Liver (tissue), 8 donors: ENCODE measurements at regions not wholly inside any gene's neighbourhood (a gene's known extent, or its start where the extent isn't known, plus 50 kb on each side); places are given as distances from the start of the nearest gene placed in this dataset.

Experiments
- DNase-seq: peaks from one replicate; pipeline ENCODE4 v3.0.0-alpha.2; 2017; ENCODE audit warnings: low spot score
- H3K27ac ChIP-seq, 2 donors: one replicate each; pipeline ENCODE4 v1.7.0; 2013; ENCODE audit warnings: inconsistent platforms in 2 of 2, low read length in 2 of 2, control low read depth in 1 of 2, low read depth in 1 of 2, mild to moderate bottlenecking in 1 of 2
- H3K27me3 ChIP-seq, 4 donors: one replicate each; pipeline versions ENCODE4 v1.6.1 to v1.7.0; 2013; ENCODE audit warnings: low read length in 3 of 4, inconsistent platforms in 1 of 4, mild to moderate bottlenecking in 1 of 4, moderate library complexity in 1 of 4; ENCODE audit not compliant: control insufficient read depth in 4 of 4, insufficient read depth in 4 of 4
- H3K36me3 ChIP-seq, 4 donors: one replicate each; pipeline versions ENCODE4 v1.6.1 to v1.7.0; 2013; ENCODE audit warnings: low read length in 3 of 4, mild to moderate bottlenecking in 3 of 4, low read depth in 1 of 4, moderate library complexity in 1 of 4; ENCODE audit not compliant: control insufficient read depth in 4 of 4, insufficient read depth in 3 of 4
- H3K4me1 ChIP-seq, 4 donors: one replicate each; pipeline versions ENCODE4 v1.6.1 to v1.7.0; 2013; ENCODE audit warnings: low read length in 3 of 4, mild to moderate bottlenecking in 3 of 4, moderate library complexity in 1 of 4; ENCODE audit not compliant: control insufficient read depth in 4 of 4, insufficient read depth in 4 of 4
- H3K4me3 ChIP-seq, 3 donors: one replicate each; pipeline versions ENCODE4 v1.6.1 to v1.7.0; 2013; ENCODE audit warnings: low read length in 3 of 3, control low read depth in 1 of 3, low read depth in 1 of 3, mild to moderate bottlenecking in 1 of 3
- H3K9ac ChIP-seq, 2 donors: one replicate each; pipeline ENCODE4 v1.7.0; 2013; ENCODE audit warnings: low read length in 2 of 2, mild to moderate bottlenecking in 2 of 2, moderate library complexity in 2 of 2, control low read depth in 1 of 2, low read depth in 1 of 2
- H3K9me3 ChIP-seq, 4 donors: one replicate each; pipeline versions ENCODE4 v1.6.1 to v1.7.0; 2013; ENCODE audit warnings: low read length in 3 of 4; ENCODE audit not compliant: control insufficient read depth in 4 of 4
- CTCF ChIP-seq: fragments of 150-350 bp; IDR thresholded peaks from 2 replicates; pipeline ENCODE4 v1.5.1; 2017; ENCODE audit warnings: improper control_type of control experiment, low read depth, low read length; ENCODE audit not compliant: missing input control
- EGR1 ChIP-seq, 2 donors: IDR thresholded peaks; 2 replicates each; pipeline ENCODE4 v1.6.1; 2016 to 2018; ENCODE audit warnings: antibody characterized with exemption in 2 of 2, low read depth in 2 of 2
- FOXA1 ChIP-seq: IDR thresholded peaks from 2 replicates; pipeline ENCODE4 v1.6.1; 2016; ENCODE audit warnings: antibody characterized with exemption
- HNF4G ChIP-seq: IDR thresholded peaks from 2 replicates; pipeline ENCODE4 v1.6.1; 2016; ENCODE audit warnings: antibody characterized with exemption
- NR2F2 ChIP-seq: IDR thresholded peaks from 2 replicates; pipeline ENCODE4 v1.6.1; 2016; ENCODE audit warnings: antibody characterized with exemption
- SP1 ChIP-seq: IDR thresholded peaks from 2 replicates; pipeline ENCODE4 v1.6.1; 2018; ENCODE audit warnings: antibody characterized with exemption, mild to moderate bottlenecking
- TAF1 ChIP-seq: conservative IDR thresholded peaks from 2 replicates; pipeline ENCODE4 v1.6.1; 2016; ENCODE audit warnings: antibody characterized with exemption, mild to moderate bottlenecking
- YY1 ChIP-seq: IDR thresholded peaks from 2 replicates; pipeline ENCODE4 v1.6.1; 2016; ENCODE audit warnings: antibody characterized with exemption, mild to moderate bottlenecking
- WGBS: extraction: QIAGEN DNeasy Blood & Tissue Kit; methylation state at CpG from one replicate; pipeline ENCODE4 v1.1.7; 2013; 5-methylcytosine and 5-hydroxymethylcytosine counted together
- TF ChIP-seq, protein P1 (sequence below): IDR thresholded peaks from 2 replicates; pipeline ENCODE4 v1.6.1; 2016; ENCODE audit warnings: antibody characterized with exemption, mild to moderate bottlenecking
- donor health status: healthy.
- donor health status: healthy.
- donor health status: healthy.
- donor health status: healthy.
- donor health status: healthy.

- Histone ChIP-seq H3K4me1 (peaks cover 0 to 6% (median 0%) of the 10 kb centered on the region in 4 donors), H3K27me3 (no peaks in the 10 kb centered on the region), H3K4me3 (no peak overlapping the region), H3K9me3 (peaks cover 0 to 7% (median 0%) of the 10 kb centered on the region in 4 donors), H3K36me3 (no peaks in the 10 kb centered on the region), H3K9ac (no peak overlapping the region), H3K27ac (no peak overlapping the region)
- DNase-seq = peak; percentile 32
- WGBS = 75% methylated on average over 10 of the region's 10 CpGs
- TF ChIP-seq, protein P1, sequence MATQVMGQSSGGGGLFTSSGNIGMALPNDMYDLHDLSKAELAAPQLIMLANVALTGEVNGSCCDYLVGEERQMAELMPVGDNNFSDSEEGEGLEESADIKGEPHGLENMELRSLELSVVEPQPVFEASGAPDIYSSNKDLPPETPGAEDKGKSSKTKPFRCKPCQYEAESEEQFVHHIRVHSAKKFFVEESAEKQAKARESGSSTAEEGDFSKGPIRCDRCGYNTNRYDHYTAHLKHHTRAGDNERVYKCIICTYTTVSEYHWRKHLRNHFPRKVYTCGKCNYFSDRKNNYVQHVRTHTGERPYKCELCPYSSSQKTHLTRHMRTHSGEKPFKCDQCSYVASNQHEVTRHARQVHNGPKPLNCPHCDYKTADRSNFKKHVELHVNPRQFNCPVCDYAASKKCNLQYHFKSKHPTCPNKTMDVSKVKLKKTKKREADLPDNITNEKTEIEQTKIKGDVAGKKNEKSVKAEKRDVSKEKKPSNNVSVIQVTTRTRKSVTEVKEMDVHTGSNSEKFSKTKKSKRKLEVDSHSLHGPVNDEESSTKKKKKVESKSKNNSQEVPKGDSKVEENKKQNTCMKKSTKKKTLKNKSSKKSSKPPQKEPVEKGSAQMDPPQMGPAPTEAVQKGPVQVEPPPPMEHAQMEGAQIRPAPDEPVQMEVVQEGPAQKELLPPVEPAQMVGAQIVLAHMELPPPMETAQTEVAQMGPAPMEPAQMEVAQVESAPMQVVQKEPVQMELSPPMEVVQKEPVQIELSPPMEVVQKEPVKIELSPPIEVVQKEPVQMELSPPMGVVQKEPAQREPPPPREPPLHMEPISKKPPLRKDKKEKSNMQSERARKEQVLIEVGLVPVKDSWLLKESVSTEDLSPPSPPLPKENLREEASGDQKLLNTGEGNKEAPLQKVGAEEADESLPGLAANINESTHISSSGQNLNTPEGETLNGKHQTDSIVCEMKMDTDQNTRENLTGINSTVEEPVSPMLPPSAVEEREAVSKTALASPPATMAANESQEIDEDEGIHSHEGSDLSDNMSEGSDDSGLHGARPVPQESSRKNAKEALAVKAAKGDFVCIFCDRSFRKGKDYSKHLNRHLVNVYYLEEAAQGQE = no peak
- TF ChIP-seq FOXA1 = no peak
- TF ChIP-seq CTCF = no peak
- TF ChIP-seq HNF4G = no peak
Observed at GRCh38 chr6:43977404-43978111, 149.7 kb downstream of the MRPL14 start.

GRCh38 chr6:43976706-43977403 is 150.4 kb downstream of the MRPL14 start:
- DNase-seq = peak; percentile 1
- Histone ChIP-seq H3K9me3 (peaks cover 0 to 7% (median 0%) of the 10 kb centered on the region in 4 donors), H3K36me3 (no peaks in the 10 kb centered on the region), H3K4me3 (no peak overlapping the region), H3K9ac (no peak overlapping the region), H3K27me3 (no peaks in the 10 kb centered on the region), H3K4me1 (peaks cover 0 to 7% (median 1%) of the 10 kb centered on the region in 4 donors), H3K27ac (no peak overlapping the region)
- TF ChIP-seq NR2F2 = no peak
- TF ChIP-seq, protein P1 = no peak
- TF ChIP-seq SP1 = no peak
- no peak for TF ChIP-seq YY1
- TF ChIP-seq TAF1 = no peak
- TF ChIP-seq EGR1 (IDR thresholded peaks at IDR 0.05; ENCODE audit: low read depth in 2 of 2) = no peak
- whole genome bisulfite sequencing = 78% methylated on average over 5 of the region's 5 CpGs
